ENCODE measurements at regions not wholly inside any gene's neighbourhood (a gene's known extent, or its start where the extent isn't known, plus 50 kb on each side); places are given as distances from the start of the nearest gene placed in this dataset.

- Histone ChIP-seq H3K27ac (no peak overlapping the region), H3K27me3 (no peaks in the 10 kb centered on the region), H3K9ac (ENCODE audit: low read depth in 2 of 2, low read length in 2 of 2) (no peak overlapping the region), H3K4me3 (no peak overlapping the region), H3K36me3 (no peaks in the 10 kb centered on the region), H3K9me3 (no peaks in the 10 kb centered on the region), H3K4me1 (no peaks in the 10 kb centered on the region)
- DNase-seq: no peak
- TF ChIP-seq, protein P1, sequence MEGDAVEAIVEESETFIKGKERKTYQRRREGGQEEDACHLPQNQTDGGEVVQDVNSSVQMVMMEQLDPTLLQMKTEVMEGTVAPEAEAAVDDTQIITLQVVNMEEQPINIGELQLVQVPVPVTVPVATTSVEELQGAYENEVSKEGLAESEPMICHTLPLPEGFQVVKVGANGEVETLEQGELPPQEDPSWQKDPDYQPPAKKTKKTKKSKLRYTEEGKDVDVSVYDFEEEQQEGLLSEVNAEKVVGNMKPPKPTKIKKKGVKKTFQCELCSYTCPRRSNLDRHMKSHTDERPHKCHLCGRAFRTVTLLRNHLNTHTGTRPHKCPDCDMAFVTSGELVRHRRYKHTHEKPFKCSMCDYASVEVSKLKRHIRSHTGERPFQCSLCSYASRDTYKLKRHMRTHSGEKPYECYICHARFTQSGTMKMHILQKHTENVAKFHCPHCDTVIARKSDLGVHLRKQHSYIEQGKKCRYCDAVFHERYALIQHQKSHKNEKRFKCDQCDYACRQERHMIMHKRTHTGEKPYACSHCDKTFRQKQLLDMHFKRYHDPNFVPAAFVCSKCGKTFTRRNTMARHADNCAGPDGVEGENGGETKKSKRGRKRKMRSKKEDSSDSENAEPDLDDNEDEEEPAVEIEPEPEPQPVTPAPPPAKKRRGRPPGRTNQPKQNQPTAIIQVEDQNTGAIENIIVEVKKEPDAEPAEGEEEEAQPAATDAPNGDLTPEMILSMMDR (IDR thresholded peaks at IDR 0.05): no peak
- intact Hi-C loops (cut with DNase I): no loop called here
Measured at GRCh38 chr3:107945417-107946094, 145.3 kb downstream of the CD47 start.

- no peak overlapping the region for H3K9ac ChIP-seq (ENCODE audit: low read depth in 2 of 2, low read length in 2 of 2)
- no peaks in the 10 kb centered on the region for H3K4me1 ChIP-seq
- H3K27ac ChIP-seq: no peak overlapping the region
- no peaks in the 10 kb centered on the region for H3K27me3 ChIP-seq
- H3K4me3 ChIP-seq: no peak overlapping the region
- no peaks in the 10 kb centered on the region for H3K9me3 ChIP-seq
- H3K36me3 ChIP-seq: no peaks in the 10 kb centered on the region
- TF ChIP-seq, protein P1 (IDR thresholded peaks at IDR 0.05): no peak
- DNase-seq: no peak
- intact Hi-C loops (cut with DNase I): no loop called here
Measured at GRCh38 chr3:107943786-107944523, 146.9 kb downstream of the CD47 start.

DNA sequence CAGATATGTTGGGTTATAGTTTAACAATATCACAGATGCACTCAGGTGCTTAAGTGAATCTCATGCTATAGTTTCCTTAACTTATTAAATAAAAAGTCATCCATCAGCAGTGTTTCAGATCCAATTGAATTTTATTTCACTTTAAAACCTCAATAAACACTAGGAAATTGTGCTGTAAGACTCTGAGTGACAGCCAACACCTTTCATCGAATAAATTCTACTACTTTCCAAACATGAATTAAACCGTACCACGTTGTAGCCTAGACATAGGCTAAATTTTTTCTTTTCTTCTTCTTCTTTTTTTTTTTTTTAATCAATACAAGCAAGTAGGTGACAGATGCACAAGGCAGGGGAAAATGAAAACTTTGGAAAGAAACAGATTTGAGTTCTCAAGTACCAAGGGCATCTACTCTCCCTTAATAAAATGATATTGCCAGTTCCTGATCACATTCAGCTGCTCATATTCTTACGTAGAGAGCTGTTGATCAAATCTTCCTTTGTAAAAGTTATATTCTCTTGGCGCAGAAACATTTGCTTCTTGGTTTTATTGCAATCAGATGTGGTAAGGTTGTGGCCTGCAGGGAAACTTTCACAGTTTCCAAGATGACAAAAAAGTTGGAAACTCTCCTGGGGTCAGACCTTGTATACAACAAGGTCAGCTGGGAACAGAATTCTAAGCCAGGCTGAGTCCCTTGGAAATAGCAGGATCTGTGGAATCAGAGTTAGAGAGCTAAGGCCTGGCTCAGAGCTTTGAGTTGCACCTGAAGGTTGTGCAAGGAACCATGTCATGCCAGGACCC lies 147.7 kb downstream of the CD47 start:
- Histone ChIP-seq H3K9me3 (no peaks in the 10 kb centered on the region), H3K9ac (ENCODE audit: low read depth in 2 of 2, low read length in 2 of 2) (no peak overlapping the region), H3K27me3 (no peaks in the 10 kb centered on the region), H3K4me3 (no peak overlapping the region), H3K4me1 (no peaks in the 10 kb centered on the region), H3K36me3 (no peaks in the 10 kb centered on the region), H3K27ac (no peak overlapping the region)
- intact Hi-C loops (cut with DNase I): no loop called here
- DNase-seq: no peak
- TF ChIP-seq, protein P1 (IDR thresholded peaks at IDR 0.05): no peak

DNA sequence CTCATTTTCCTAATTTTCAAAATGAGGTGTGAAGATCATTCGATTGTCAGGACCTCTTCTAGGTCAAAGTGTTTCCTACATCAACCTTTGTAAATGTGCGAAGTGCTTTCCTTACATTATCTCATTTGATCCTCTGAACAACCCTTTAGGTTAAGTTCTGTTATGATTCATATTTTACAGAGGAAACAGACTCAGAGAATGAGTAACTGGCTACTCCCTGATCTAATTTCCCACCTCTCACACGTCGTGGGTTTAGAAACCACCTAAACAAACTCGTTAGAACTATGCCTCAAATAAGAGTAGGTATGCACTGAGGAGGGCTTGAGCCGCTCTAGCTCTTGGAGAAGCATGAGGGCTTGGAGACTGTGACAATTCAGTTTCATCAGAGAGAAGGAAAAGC lies 148.6 kb downstream of the CD47 start:
- Histone ChIP-seq H3K9ac (ENCODE audit: low read depth in 2 of 2, low read length in 2 of 2) (no peak overlapping the region), H3K36me3 (no peaks in the 10 kb centered on the region), H3K27me3 (no peaks in the 10 kb centered on the region), H3K27ac (no peak overlapping the region), H3K4me1 (no peaks in the 10 kb centered on the region), H3K4me3 (no peak overlapping the region), H3K9me3 (no peaks in the 10 kb centered on the region)
- TF ChIP-seq, protein P1 (IDR thresholded peaks at IDR 0.05): no peak
- no peak for DNase-seq
- intact Hi-C loops (cut with DNase I): no loop called here

- Histone ChIP-seq H3K9ac (ENCODE audit: low read depth in 2 of 2, low read length in 2 of 2) (no peak overlapping the region), H3K4me1 (no peaks in the 10 kb centered on the region), H3K27me3 (no peaks in the 10 kb centered on the region), H3K4me3 (no peak overlapping the region), H3K9me3 (no peaks in the 10 kb centered on the region), H3K27ac (no peak overlapping the region), H3K36me3 (no peaks in the 10 kb centered on the region)
- intact Hi-C loops (cut with DNase I): loop anchor here (10.0 kb wide), 1 partner anchor 545 kb away; no protein-coding TSS in a partner anchor
- TF ChIP-seq, protein P1 (IDR thresholded peaks at IDR 0.05): no peak
- no peak for DNase-seq
Measured at GRCh38 chr3:107939691-107940442, 151.0 kb downstream of the CD47 start.

Measured in colonic mucosa (tissue), 4 donors.